Sigmoid colon (tissue), 6 donors: ENCODE measurements at regions not wholly inside any gene's neighbourhood (a gene's known extent, or its start where the extent isn't known, plus 50 kb on each side); places are given as distances from the start of the nearest gene placed in this dataset.

Source experiments
- DNase-seq: peaks from one replicate; pipeline ENCODE4 v3.0.0-alpha.2; 2019
- H3K27ac ChIP-seq, 4 donors: fragments of 200-600 bp; sonication (generic); one replicate each; pipeline ENCODE4 v1.5.1; 2016 to 2019; ENCODE audit warnings: mild to moderate bottlenecking in 1 of 4
- H3K27me3 ChIP-seq, 3 donors: fragments of 200-600 bp; sonication (generic); one replicate each; pipeline ENCODE4 v1.5.1; 2019; ENCODE audit warnings: mild to moderate bottlenecking in 1 of 3
- H3K36me3 ChIP-seq, 4 donors: fragments of 200-600 bp; sonication (generic); one replicate each; pipeline ENCODE4 v1.5.1; 2016 to 2019
- H3K4me1 ChIP-seq, 4 donors: fragments of 200-600 bp; sonication (generic); one replicate each; pipeline ENCODE4 v1.5.1; 2017 to 2019
- H3K4me3 ChIP-seq, 4 donors: fragments of 200-600 bp; sonication (generic); one replicate each; pipeline ENCODE4 v1.5.1; 2017 to 2019; ENCODE audit warnings: mild to moderate bottlenecking in 2 of 4, moderate library complexity in 1 of 4
- H3K9me3 ChIP-seq, 4 donors: fragments of 200-600 bp in 3 of 4; sonication (generic) in 3 of 4; one replicate each; pipeline versions ENCODE4 v1.5.1 to v1.6.1; 2013 to 2019
- CTCF ChIP-seq, 4 experiments: fragments of 450-650 bp in 3 of 4; fragments of 200-600 bp in 1 of 4; IDR thresholded peaks; one replicate each; pipeline ENCODE4 v1.5.1; 2016 to 2019; ENCODE audit warnings: antibody characterized with exemption in 4 of 4, mild to moderate bottlenecking in 3 of 4, moderate library complexity in 2 of 4
- EP300 ChIP-seq, 4 donors: sonication (generic); formaldehyde crosslinking; IDR thresholded peaks; one replicate each; pipeline ENCODE4 v1.6.1; 2017; ENCODE audit warnings: antibody characterized with exemption in 4 of 4
- POLR2A ChIP-seq, 2 donors: fragments of 450-650 bp; IDR thresholded peaks; one replicate each; pipeline ENCODE4 v1.6.1; 2016; ENCODE audit warnings: antibody characterized with exemption in 2 of 2, mild to moderate bottlenecking in 2 of 2, moderate library complexity in 2 of 2
- POLR2AphosphoS5 ChIP-seq, 4 donors: sonication (generic); formaldehyde crosslinking; IDR thresholded peaks; one replicate each; pipeline ENCODE4 v1.6.1; 2017; ENCODE audit warnings: antibody characterized with exemption in 4 of 4
- WGBS, 2 donors: extraction: QIAGEN DNeasy Blood & Tissue Kit; methylation state at CpG; one replicate each; pipeline ENCODE4 v1.1.7; 2013; 5-methylcytosine and 5-hydroxymethylcytosine counted together
- intact Hi-C: fragments of 100-400 bp; cut with DNase I; formaldehyde crosslinking; loops from one replicate; pipeline ENCODE4 v1.15.1; 2023
- donor health status: healthy with polysubstance abuse.
- donor health status: healthy.

GRCh38 chr7:110156511-110156910, 934.4 kb upstream of the LRRN3 start:
- no peaks in the 10 kb centered on the region for H3K27me3 ChIP-seq
- WGBS, 2 donors = 96 to 98% methylated on average over 1 of the region's 1 CpG
- no peaks in the 10 kb centered on the region for H3K9me3 ChIP-seq
- no peak overlapping the region for H3K27ac ChIP-seq
- no peak for DNase-seq
- no peak overlapping the region for H3K4me3 ChIP-seq
- H3K4me1 ChIP-seq = no peaks in the 10 kb centered on the region
- no peaks in the 10 kb centered on the region for H3K36me3 ChIP-seq
- TF ChIP-seq POLR2A (IDR thresholded peaks at IDR 0.05) = no peak
- no peak for TF ChIP-seq EP300 (IDR thresholded peaks at IDR 0.05)
- TF ChIP-seq POLR2AphosphoS5 (IDR thresholded peaks at IDR 0.05) = no peak
- no peak for TF ChIP-seq CTCF (IDR thresholded peaks at IDR 0.05)
- intact Hi-C loops = no loop called here

DNA sequence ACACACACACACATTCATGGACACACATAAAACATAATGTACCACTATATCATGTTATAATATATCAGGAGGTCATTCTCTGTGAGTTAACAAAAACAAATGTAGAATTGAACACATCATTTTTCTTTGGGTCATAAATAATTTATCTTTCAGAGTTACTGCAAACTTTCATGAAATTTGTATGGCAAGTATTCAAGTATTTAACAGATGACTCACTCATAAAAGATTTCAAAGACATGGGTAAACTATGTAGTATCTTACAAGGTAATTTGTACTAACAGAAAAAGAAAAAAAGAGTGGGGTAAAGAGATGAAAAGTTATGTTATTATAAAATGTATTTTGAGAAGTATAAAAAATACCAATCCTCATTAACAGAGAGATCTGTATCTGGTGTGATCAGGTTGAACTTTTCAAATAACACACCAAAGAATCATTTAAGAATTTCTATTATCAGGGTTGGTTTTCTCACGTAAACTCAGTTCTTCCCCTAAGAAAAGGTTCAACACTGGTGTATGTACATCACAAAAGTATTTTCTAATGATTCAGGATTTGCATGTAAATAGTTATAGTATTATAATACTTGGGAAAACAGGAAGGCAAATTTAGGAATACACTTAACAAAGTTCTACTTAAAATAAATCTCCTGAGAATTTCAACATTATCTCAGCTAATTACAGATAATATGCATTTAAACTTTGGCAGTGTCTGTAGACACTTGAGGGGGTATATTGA, 933.1 kb upstream of the LRRN3 start:
- DNase-seq = no peak
- no peak overlapping the region for H3K4me3 ChIP-seq
- WGBS, 2 donors = 0 to 38% methylated on average over 1 of the region's 1 CpG
- no peak overlapping the region for H3K27ac ChIP-seq
- no peaks in the 10 kb centered on the region for H3K36me3 ChIP-seq
- no peaks in the 10 kb centered on the region for H3K4me1 ChIP-seq
- intact Hi-C loops = no loop called here
- H3K9me3 ChIP-seq = no peaks in the 10 kb centered on the region
- no peaks in the 10 kb centered on the region for H3K27me3 ChIP-seq
- TF ChIP-seq CTCF (IDR thresholded peaks at IDR 0.05) (no peak), POLR2A (IDR thresholded peaks at IDR 0.05) (no peak), POLR2AphosphoS5 (IDR thresholded peaks at IDR 0.05) (no peak), EP300 (IDR thresholded peaks at IDR 0.05) (no peak)

DNA sequence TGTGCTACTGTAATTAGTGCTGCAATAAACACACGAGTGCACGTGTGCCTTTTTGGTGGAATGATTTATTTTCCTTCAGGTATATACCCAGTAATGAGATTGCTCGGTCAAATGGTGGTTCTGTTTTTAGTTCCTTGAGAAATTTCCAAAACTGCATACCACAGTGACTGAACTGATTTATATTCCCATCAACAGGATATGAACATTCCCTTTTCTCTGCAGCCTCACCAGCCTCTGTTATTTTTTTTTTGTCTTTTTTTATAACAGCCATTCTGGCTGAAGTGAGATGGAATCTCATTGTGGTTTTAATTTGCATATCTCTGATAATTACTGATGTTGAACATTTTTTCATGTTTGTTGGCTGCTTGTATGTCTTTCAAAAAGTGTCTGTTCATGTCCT, 922.9 kb upstream of the LRRN3 start:
- no peak overlapping the region for H3K4me3 ChIP-seq
- intact Hi-C loops = no loop called here
- TF ChIP-seq CTCF (IDR thresholded peaks at IDR 0.05) (no peak), EP300 (IDR thresholded peaks at IDR 0.05) (no peak), POLR2A (IDR thresholded peaks at IDR 0.05) (no peak), POLR2AphosphoS5 (IDR thresholded peaks at IDR 0.05) (no peak)
- no peaks in the 10 kb centered on the region for H3K4me1 ChIP-seq
- H3K36me3 ChIP-seq = no peaks in the 10 kb centered on the region
- WGBS, 2 donors = 81 to 90% methylated on average over 3 of the region's 3 CpGs
- H3K9me3 ChIP-seq = no peaks in the 10 kb centered on the region
- no peak for DNase-seq
- H3K27me3 ChIP-seq = no peaks in the 10 kb centered on the region
- H3K27ac ChIP-seq = no peak overlapping the region

GRCh38 chr7:110170841-110171240, 920.1 kb upstream of the LRRN3 start:
- no peaks in the 10 kb centered on the region for H3K36me3 ChIP-seq
- H3K4me3 ChIP-seq = no peak overlapping the region
- no peak for TF ChIP-seq CTCF (IDR thresholded peaks at IDR 0.05)
- TF ChIP-seq EP300 (IDR thresholded peaks at IDR 0.05) = no peak
- TF ChIP-seq POLR2A (IDR thresholded peaks at IDR 0.05) = no peak
- TF ChIP-seq POLR2AphosphoS5 (IDR thresholded peaks at IDR 0.05) = no peak
- intact Hi-C loops = no loop called here
- H3K27ac ChIP-seq = no peak overlapping the region
- no peaks in the 10 kb centered on the region for H3K9me3 ChIP-seq
- no peaks in the 10 kb centered on the region for H3K27me3 ChIP-seq
- no peaks in the 10 kb centered on the region for H3K4me1 ChIP-seq
- DNase-seq = no peak
- WGBS, 2 donors = 28 to 67% methylated on average over 2 of the region's 2 CpGs

DNA sequence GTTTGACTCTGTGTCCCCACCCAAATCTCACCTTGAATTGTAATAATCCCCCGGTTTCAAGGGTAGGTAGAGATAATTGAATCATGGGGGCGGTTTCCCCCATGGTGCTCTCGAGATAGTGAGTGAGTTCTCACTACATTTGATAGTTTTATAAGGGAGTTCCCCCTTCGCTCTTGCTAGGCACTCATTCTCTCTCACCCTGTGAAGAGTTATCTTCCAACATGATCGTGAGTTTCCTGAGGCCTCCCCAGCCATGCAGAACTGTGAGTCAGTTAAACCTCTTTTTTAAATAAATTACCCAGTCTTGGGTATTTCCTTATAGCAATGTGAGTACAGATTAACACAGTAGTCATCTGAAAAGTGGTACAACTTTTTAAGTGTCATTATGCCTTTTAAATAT, 913.5 kb upstream of the LRRN3 start:
- no peak for DNase-seq
- 77 to 83% methylated on average over 5 of the region's 5 CpGs for WGBS, 2 donors
- intact Hi-C loops = no loop called here

More for the DNA sequence above, 913.5 kb upstream of the LRRN3 start:
- TF ChIP-seq POLR2A (IDR thresholded peaks at IDR 0.05) (no peak), POLR2AphosphoS5 (IDR thresholded peaks at IDR 0.05) (no peak), CTCF (IDR thresholded peaks at IDR 0.05) (no peak), EP300 (IDR thresholded peaks at IDR 0.05) (no peak)
- Histone ChIP-seq H3K36me3 (no peaks in the 10 kb centered on the region), H3K27me3 (no peaks in the 10 kb centered on the region), H3K4me3 (no peak overlapping the region), H3K4me1 (peaks cover 0 to 7% (median 0%) of the 10 kb centered on the region in 4 donors), H3K27ac (no peak overlapping the region), H3K9me3 (no peaks in the 10 kb centered on the region)
